KMS-11 (cell line): ENCODE measurements at regions not wholly inside any gene's neighbourhood (a gene's known extent, or its start where the extent isn't known, plus 50 kb on each side); places are given as distances from the start of the nearest gene placed in this dataset.

Experiments
- H2AFZ ChIP-seq: fragments of 200-600 bp; sonication (generic); 2 replicates; pipeline ENCODE4 v1.6.1; 2016; ENCODE audit warnings: antibody characterized with exemption, mixed run types, low read depth
- H3K27ac ChIP-seq: fragments of 200-600 bp; sonication (generic); 2 replicates; pipeline ENCODE4 v1.6.1; 2016; ENCODE audit warnings: mild to moderate bottlenecking, mixed run types
- H3K27me3 ChIP-seq: fragments of 200-600 bp; sonication (generic); 2 replicates; pipeline ENCODE4 v1.6.1; 2017; ENCODE audit warnings: mild to moderate bottlenecking, low read depth, mixed run types, moderate library complexity; ENCODE audit not compliant: insufficient read depth
- H3K36me3 ChIP-seq: fragments of 200-600 bp; sonication (generic); 2 replicates; pipeline ENCODE4 v1.6.1; 2017; ENCODE audit warnings: mild to moderate bottlenecking, mixed run types; ENCODE audit not compliant: insufficient read depth
- H3K4me1 ChIP-seq: fragments of 200-600 bp; sonication (generic); 2 replicates; pipeline ENCODE4 v1.6.1; 2016; ENCODE audit warnings: mild to moderate bottlenecking, low read depth, mixed run types; ENCODE audit not compliant: poor library complexity, severe bottlenecking
- H3K4me2 ChIP-seq: fragments of 200-600 bp; sonication (generic); 2 replicates; pipeline ENCODE4 v1.7.0; 2016; ENCODE audit warnings: mild to moderate bottlenecking, mixed run types
- H3K4me3 ChIP-seq: fragments of 200-600 bp; sonication (generic); IDR thresholded peaks from 2 replicates; pipeline ENCODE4 v1.6.1; 2017; ENCODE audit warnings: low read depth, low read length, mixed read lengths; ENCODE audit not compliant: insufficient read depth
- H3K79me2 ChIP-seq: fragments of 200-600 bp; sonication (generic); 2 replicates; pipeline ENCODE4 v1.6.1; 2016; ENCODE audit warnings: low read depth, mixed run types; ENCODE audit not compliant: insufficient read depth
- H3K9ac ChIP-seq: fragments of 200-600 bp; sonication (generic); 2 replicates; pipeline ENCODE4 v1.6.1; 2016; ENCODE audit warnings: mild to moderate bottlenecking, mixed run types
- H4K20me1 ChIP-seq: fragments of 200-600 bp; sonication (generic); 2 replicates; pipeline ENCODE4 v1.6.1; 2016; ENCODE audit warnings: mild to moderate bottlenecking, mixed run types; ENCODE audit not compliant: insufficient read depth
- TF ChIP-seq, protein P1 (sequence below): fragments of 200-600 bp; sonication (generic); conservative IDR thresholded peaks from 2 replicates; pipeline ENCODE4 v1.6.1; 2017; ENCODE audit warnings: low read depth, mild to moderate bottlenecking, antibody characterized with exemption, low read length, moderate library complexity, mixed read lengths

DNA sequence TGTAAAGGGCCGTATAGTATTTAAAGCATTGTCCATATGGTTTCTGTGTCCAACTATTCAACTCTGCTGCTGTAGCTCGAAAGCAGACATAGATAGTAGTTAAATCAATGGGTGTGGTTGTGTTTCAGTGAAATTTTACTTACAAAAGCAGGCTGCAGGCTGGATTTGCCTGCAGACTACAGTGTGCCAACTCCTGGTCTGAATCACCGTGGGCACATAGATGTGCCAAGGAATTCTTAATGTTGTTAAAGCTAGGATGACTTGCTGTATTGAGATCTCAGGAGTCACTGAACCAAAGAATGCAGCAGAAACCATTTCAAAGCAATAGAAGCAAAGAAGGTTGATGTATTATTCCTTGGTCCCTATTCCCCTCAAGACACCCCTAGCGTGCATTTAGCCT is 379.0 kb downstream of the STIM2 start:
- no peaks in the 10 kb centered on the region for H3K4me1 ChIP-seq
- TF ChIP-seq, protein P1, sequence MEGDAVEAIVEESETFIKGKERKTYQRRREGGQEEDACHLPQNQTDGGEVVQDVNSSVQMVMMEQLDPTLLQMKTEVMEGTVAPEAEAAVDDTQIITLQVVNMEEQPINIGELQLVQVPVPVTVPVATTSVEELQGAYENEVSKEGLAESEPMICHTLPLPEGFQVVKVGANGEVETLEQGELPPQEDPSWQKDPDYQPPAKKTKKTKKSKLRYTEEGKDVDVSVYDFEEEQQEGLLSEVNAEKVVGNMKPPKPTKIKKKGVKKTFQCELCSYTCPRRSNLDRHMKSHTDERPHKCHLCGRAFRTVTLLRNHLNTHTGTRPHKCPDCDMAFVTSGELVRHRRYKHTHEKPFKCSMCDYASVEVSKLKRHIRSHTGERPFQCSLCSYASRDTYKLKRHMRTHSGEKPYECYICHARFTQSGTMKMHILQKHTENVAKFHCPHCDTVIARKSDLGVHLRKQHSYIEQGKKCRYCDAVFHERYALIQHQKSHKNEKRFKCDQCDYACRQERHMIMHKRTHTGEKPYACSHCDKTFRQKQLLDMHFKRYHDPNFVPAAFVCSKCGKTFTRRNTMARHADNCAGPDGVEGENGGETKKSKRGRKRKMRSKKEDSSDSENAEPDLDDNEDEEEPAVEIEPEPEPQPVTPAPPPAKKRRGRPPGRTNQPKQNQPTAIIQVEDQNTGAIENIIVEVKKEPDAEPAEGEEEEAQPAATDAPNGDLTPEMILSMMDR: no peak

DNA sequence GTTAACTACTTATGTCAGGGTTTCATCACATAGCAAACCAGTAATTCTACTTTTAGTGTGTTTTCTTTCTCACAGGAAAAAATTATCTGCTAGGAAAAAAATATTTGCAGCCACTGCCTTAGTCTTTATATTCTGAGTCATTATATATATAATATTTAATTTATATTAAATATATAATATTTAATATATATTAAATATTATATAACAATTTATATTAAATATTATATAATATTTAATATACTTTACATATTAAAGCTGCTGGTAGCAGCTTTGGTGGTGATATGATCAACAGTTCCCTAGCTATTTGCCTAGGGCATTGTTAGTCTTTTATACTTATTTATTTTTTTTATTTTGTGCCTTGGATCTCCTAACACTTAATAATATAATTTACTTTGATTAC is 381.6 kb downstream of the STIM2 start:
- Histone ChIP-seq H4K20me1 (no peaks in the 10 kb centered on the region), H3K27me3 (no peaks in the 10 kb centered on the region), H3K79me2 (no peaks in the 10 kb centered on the region), H3K4me3 (no peak overlapping the region), H3K9ac (no peak overlapping the region), H3K4me2 (no peak overlapping the region), H3K4me1 (no peaks in the 10 kb centered on the region), H3K36me3 (no peaks in the 10 kb centered on the region), H3K27ac (no peak overlapping the region), H2AFZ (no peak overlapping the region)
- TF ChIP-seq, protein P1: no peak

More for the DNA sequence above, 379.0 kb downstream of the STIM2 start:
- Histone ChIP-seq H3K27me3 (no peaks in the 10 kb centered on the region), H3K9ac (no peak overlapping the region), H3K27ac (no peak overlapping the region), H2AFZ (no peak overlapping the region), H3K4me3 (no peak overlapping the region), H4K20me1 (no peaks in the 10 kb centered on the region), H3K4me2 (no peak overlapping the region), H3K79me2 (no peaks in the 10 kb centered on the region), H3K36me3 (no peaks in the 10 kb centered on the region)

DNA sequence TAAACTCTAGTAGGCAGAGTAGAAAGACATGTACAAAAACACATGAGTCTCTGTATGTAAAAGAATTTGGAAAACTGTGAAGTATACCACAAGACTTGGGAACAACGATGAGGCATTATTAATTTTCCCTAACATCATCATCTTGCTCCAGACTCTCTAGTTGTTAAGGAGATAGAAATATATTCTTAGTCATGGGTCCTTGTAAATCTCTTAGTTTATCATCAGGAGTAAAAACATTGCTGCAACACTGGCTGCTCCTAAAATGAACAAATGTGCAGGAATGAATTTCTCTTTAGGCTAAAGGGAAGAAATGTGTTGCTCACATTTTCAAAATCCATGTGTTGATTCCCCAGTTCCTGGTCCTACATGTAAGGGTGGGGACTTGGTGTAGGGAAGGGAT is 384.6 kb downstream of the STIM2 start:
- no peak overlapping the region for H3K9ac ChIP-seq
- H3K36me3 ChIP-seq: no peaks in the 10 kb centered on the region
- H3K27ac ChIP-seq: no peak overlapping the region
- no peaks in the 10 kb centered on the region for H3K79me2 ChIP-seq
- H3K27me3 ChIP-seq: no peaks in the 10 kb centered on the region
- TF ChIP-seq, protein P1: no peak
- no peak overlapping the region for H2AFZ ChIP-seq
- H3K4me1 ChIP-seq: no peaks in the 10 kb centered on the region
- H3K4me2 ChIP-seq: no peak overlapping the region
- H4K20me1 ChIP-seq: no peaks in the 10 kb centered on the region
- H3K4me3 ChIP-seq: no peak overlapping the region

DNA sequence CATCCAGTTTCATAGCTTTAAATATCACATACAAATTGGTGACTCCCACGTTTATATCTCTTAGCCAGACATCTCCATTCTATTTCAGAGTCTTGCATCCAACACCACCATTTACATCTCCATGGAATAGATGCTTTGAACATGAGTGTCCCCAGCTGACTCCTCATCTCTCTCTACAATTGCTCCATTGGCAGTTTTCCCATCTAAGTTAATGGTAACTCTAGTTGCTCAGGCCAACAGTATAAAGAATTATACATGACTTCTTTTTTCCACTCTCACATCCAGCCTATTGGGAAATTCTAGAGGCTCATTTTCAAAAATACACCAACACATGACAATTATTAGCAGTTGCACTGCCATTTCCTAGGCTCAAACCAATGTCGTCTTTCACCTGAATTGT is 388.2 kb downstream of the STIM2 start:
- TF ChIP-seq, protein P1: no peak
- H3K4me1 ChIP-seq: no peaks in the 10 kb centered on the region
- no peak overlapping the region for H3K27ac ChIP-seq
- no peak overlapping the region for H3K9ac ChIP-seq
- H3K36me3 ChIP-seq: no peaks in the 10 kb centered on the region
- no peaks in the 10 kb centered on the region for H3K79me2 ChIP-seq
- H3K27me3 ChIP-seq: no peaks in the 10 kb centered on the region
- no peak overlapping the region for H3K4me2 ChIP-seq
- no peak overlapping the region for H2AFZ ChIP-seq
- H4K20me1 ChIP-seq: no peaks in the 10 kb centered on the region
- H3K4me3 ChIP-seq: no peak overlapping the region

DNA sequence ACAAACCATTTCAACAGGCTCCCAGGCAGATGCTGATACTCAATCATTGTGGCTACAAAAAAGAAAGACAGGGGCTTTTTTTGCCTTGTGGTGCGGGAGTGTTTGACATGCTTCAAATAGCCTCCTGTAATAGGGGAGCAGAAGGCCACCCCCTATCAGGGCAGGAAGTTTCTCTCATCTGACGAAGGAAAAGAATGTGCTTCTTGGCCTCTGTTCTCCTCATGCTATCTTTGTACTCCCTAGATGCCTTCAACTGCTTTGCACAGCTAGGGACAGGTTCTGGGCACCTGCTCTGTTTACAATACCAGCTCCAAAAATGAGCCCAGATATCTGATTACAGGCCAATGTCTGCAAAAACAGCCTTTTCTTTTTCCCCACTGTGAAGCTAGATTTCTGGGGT is 391.1 kb downstream of the STIM2 start:
- Histone ChIP-seq H3K36me3 (no peaks in the 10 kb centered on the region), H3K4me2 (no peak overlapping the region), H3K27ac (no peak overlapping the region), H3K9ac (no peak overlapping the region), H3K79me2 (no peaks in the 10 kb centered on the region), H2AFZ (no peak overlapping the region), H3K4me1 (no peaks in the 10 kb centered on the region), H3K27me3 (no peaks in the 10 kb centered on the region), H4K20me1 (no peaks in the 10 kb centered on the region), H3K4me3 (no peak overlapping the region)
- TF ChIP-seq, protein P1: no peak
